ENCODE measurements at regions not wholly inside any gene's neighbourhood (a gene's known extent, or its start where the extent isn't known, plus 50 kb on each side); places are given as distances from the start of the nearest gene placed in this dataset.

- no peak overlapping the region for H3K27ac ChIP-seq (ENCODE audit: low read depth, low read length)
- ChIA-PET CTCF (interaction anchor here (0.6 kb wide), 2 partner anchors 246 to 273 kb away, joined by 3 read pairs; no protein-coding TSS in a partner anchor), POLR2A (no interaction called here)
- H3K27me3 ChIP-seq (ENCODE audit: control insufficient read depth, insufficient read depth, low read length): no peaks in the 10 kb centered on the region
- no peak for DNase-seq (ENCODE audit: low read depth, low spot score)
- no peak for TF ChIP-seq CTCF (IDR thresholded peaks at IDR 0.05; ENCODE audit: low read depth, low read length)
- no peaks in the 10 kb centered on the region for H3K9me3 ChIP-seq (ENCODE audit: control insufficient read depth, insufficient read depth, low read length)
- no peak overlapping the region for H3K4me3 ChIP-seq (ENCODE audit: low read depth, low read length)
These were observed 75.0 kb upstream of the MBNL1 start for GRCh38 chr3:152193673-152194267.

DNA sequence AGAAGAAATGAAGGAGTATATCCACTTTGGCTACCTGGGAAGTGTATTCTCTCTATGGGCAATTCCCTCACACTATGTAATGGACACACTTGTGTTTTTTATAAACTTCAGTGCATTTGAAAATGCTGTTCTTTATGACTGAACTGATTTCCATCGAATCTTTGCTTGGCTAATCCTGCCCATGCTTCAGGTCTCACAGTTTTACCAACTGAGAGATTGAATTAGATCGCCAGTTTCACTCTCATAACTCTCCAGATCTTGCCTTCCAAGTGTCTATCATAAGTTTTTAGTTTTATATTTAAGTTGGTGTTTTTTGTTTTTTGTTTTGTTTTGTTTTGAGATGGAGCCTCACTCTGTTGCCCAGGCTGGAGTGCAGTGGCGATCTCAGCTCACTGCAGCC lies 73.5 kb upstream of the MBNL1 start:
- no peak overlapping the region for H3K4me3 ChIP-seq (ENCODE audit: low read depth, low read length)
- no peak for DNase-seq (ENCODE audit: low read depth, low spot score)
- H3K9me3 ChIP-seq (ENCODE audit: control insufficient read depth, insufficient read depth, low read length): no peaks in the 10 kb centered on the region
- no peak for TF ChIP-seq CTCF (IDR thresholded peaks at IDR 0.05; ENCODE audit: low read depth, low read length)
- ChIA-PET CTCF (no interaction called here), POLR2A (no interaction called here)
- H3K27me3 ChIP-seq (ENCODE audit: control insufficient read depth, insufficient read depth, low read length): no peaks in the 10 kb centered on the region
- no peak overlapping the region for H3K27ac ChIP-seq (ENCODE audit: low read depth, low read length)

- DNase-seq (ENCODE audit: low read depth, low spot score): no peak
- CTCF ChIA-PET: no interaction called here
- no peak overlapping the region for H3K4me3 ChIP-seq (ENCODE audit: low read depth, low read length)
These were observed 71.9 kb upstream of the MBNL1 start for GRCh38 chr3:152196782-152197181.

DNA sequence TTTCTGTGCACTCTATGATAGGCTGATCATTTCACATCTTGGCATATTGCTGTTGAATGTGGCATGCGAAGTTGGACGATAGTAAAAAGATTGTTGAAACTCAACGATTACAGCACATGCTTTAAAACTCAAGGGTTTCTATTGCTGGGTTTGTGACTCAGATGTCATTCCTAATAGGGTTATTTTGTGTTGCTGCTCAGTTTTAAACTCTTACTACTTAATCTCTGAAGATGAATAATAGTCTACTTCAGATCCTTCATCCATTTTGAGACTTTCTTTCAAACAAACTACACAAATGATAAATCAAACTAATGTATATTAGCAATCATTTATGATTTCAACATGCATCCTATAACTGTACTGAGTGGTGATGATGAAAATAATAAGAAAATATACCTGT lies 71.3 kb upstream of the MBNL1 start:
- no peak for TF ChIP-seq CTCF (IDR thresholded peaks at IDR 0.05; ENCODE audit: low read depth, low read length)
- Histone ChIP-seq H3K4me3 (ENCODE audit: low read depth, low read length) (no peak overlapping the region), H3K27ac (ENCODE audit: low read depth, low read length) (no peak overlapping the region), H3K27me3 (ENCODE audit: control insufficient read depth, insufficient read depth, low read length) (no peaks in the 10 kb centered on the region), H3K9me3 (ENCODE audit: control insufficient read depth, insufficient read depth, low read length) (no peaks in the 10 kb centered on the region)
- no peak for DNase-seq (ENCODE audit: low read depth, low spot score)
- ChIA-PET POLR2A (no interaction called here), CTCF (no interaction called here)

More at GRCh38 chr3:152196782-152197181, 71.9 kb upstream of the MBNL1 start:
- Histone ChIP-seq H3K9me3 (ENCODE audit: control insufficient read depth, insufficient read depth, low read length) (no peaks in the 10 kb centered on the region), H3K27ac (ENCODE audit: low read depth, low read length) (no peak overlapping the region), H3K27me3 (ENCODE audit: control insufficient read depth, insufficient read depth, low read length) (no peaks in the 10 kb centered on the region)
- TF ChIP-seq CTCF (IDR thresholded peaks at IDR 0.05; ENCODE audit: low read depth, low read length): no peak
- POLR2A ChIA-PET: no interaction called here

DNA sequence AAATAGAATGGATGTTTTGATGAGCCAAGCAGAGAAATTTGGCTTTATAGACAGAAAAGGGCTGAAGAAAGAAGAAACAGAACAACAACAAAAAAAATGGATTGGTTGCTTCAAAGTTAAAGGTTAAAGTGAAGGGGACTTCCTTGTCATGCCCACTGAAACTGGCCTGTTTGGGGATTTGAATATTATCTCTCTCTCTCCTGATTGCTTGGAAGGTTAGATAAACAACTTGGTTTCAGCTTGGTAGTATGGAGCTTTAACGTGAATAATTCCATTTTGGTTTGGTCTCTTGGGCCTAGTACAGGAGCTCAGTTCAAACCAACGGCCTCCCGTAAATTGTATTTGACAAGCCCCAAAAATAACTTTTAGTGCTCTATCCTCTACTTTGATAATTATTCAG lies 70.8 kb upstream of the MBNL1 start:
- CTCF ChIA-PET: no interaction called here
- H3K9me3 ChIP-seq (ENCODE audit: control insufficient read depth, insufficient read depth, low read length): no peaks in the 10 kb centered on the region
- no peaks in the 10 kb centered on the region for H3K27me3 ChIP-seq (ENCODE audit: control insufficient read depth, insufficient read depth, low read length)
- no peak for DNase-seq (ENCODE audit: low read depth, low spot score)
- POLR2A ChIA-PET: no interaction called here
- H3K4me3 ChIP-seq (ENCODE audit: low read depth, low read length): no peak overlapping the region
- H3K27ac ChIP-seq (ENCODE audit: low read depth, low read length): no peak overlapping the region
- no peak for TF ChIP-seq CTCF (IDR thresholded peaks at IDR 0.05; ENCODE audit: low read depth, low read length)
